SKM-1 treated with dmso at 0.1 percent for 144 hours (cell line): ENCODE measurements at regions not wholly inside any gene's neighbourhood (a gene's known extent, or its start where the extent isn't known, plus 50 kb on each side); places are given as distances from the start of the nearest gene placed in this dataset.

Source experiments
- DNase-seq: peaks from one replicate; lab custom pipeline; 2025; ENCODE audit not compliant: unreplicated experiment; lab: John Stamatoyannopoulos, UW

- DNase-seq: no peak
Measured at GRCh38 chr1:105997516-105997915, 1059.0 kb upstream of the PRMT6 start.

DNA sequence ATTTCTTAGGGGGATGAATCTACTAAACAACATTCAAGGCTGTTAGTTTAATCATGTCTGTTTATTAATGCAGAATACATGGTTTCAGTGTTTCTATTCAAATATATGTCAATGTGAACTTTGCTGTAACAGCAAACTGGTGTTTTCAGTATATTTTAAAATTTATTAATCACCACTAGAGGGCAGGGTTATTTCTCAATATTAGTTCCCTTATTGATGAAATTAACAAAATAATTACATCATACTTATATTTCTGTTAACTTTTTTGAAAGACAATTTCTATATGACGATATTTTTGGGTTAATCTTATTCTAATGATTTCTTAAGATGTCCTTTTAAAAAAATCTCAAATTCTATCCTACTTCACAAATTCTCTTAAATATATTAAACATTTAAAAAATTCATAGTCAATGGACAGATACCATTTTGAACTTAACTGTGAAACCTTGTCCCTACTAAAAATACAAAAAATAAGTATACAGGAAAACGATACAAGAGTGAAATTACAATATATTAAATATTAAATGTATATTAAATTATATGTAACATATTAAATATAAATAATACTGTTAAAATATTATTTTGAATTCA lies 1034.1 kb upstream of the PRMT6 start:
- DNase-seq: no peak

GRCh38 chr1:106027871-106028270 lies 1028.6 kb upstream of the PRMT6 start:
- no peak for DNase-seq

DNA sequence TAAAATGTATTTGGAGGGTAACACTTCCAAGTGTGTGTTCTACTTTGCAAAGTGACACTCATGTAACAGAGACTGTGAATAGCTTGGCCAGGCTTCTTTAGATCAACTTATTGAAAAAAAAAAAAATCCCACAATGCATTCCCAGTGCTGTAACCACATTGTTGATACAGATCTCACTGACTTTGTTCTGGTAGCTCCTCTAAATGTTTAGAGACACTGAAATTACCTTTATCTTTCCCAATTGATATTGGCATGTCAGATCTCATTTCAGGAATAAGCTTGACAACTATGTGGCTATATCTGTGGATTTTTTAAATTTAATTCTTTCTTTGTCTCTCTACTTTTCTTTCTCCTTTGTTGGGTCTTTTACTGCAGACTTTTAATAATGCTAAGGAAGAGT lies 1018.9 kb upstream of the PRMT6 start:
- DNase-seq: no peak

GRCh38 chr1:106038260-106038659 lies 1018.2 kb upstream of the PRMT6 start:
- no peak for DNase-seq

GRCh38 chr1:106043971-106044370 lies 1012.5 kb upstream of the PRMT6 start:
- DNase-seq: no peak

DNA sequence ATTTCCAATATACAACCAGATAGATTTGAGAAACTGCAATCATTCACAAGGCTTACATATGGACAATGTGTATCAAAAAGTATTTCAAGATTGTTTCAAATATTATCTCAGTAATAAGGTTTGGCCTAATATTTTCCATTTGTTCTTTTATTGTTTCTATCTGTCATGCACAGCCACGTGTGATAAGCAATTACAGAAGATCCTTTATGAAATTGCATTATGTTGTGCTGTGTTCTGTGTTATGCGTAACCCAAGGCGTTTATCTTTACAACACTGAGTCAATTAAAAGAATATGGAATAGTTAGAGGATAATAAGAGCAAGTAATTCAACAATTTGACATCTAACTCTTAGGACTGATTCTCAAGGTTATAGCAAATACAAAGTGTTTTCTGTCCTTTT lies 1009.3 kb upstream of the PRMT6 start:
- DNase-seq: no peak

DNA sequence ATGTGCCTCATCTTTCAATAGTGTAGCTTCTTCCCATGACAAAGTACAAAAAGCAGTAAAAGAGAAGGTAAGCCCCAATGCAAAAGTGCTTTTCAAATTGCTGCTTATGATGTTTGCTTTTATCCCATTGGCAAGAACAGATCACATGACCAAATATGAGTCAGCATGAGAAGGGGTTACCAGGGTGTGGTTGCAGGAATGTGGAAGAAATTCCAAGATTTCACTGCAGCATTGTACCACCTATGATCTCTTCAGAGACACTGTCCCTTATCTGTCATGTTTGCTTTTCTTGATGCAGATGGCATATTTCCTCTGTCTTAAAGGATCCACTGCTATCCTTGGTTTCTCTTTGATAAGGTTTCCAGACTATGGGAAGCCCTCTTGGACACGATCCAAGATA lies 1006.9 kb upstream of the PRMT6 start:
- DNase-seq: no peak

DNA sequence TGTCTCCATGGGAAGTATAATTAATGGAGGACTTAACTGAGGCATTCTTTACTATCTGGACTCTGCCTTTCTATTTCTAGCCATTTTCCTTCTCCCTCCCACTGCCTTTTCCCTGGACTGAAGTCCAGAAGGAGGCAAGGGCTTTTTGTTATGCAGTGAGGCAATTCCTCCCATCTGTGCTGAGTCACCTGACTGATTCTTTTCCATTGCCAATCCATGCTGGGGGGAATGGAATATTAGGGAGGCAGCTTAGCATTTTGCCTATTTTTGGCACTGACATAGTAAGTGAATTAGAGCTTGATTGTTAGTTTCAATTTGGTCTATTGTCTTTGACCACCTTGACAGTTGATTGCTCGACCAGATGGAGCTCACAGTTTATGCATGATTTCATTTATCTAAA lies 1000.6 kb upstream of the PRMT6 start:
- no peak for DNase-seq

DNA sequence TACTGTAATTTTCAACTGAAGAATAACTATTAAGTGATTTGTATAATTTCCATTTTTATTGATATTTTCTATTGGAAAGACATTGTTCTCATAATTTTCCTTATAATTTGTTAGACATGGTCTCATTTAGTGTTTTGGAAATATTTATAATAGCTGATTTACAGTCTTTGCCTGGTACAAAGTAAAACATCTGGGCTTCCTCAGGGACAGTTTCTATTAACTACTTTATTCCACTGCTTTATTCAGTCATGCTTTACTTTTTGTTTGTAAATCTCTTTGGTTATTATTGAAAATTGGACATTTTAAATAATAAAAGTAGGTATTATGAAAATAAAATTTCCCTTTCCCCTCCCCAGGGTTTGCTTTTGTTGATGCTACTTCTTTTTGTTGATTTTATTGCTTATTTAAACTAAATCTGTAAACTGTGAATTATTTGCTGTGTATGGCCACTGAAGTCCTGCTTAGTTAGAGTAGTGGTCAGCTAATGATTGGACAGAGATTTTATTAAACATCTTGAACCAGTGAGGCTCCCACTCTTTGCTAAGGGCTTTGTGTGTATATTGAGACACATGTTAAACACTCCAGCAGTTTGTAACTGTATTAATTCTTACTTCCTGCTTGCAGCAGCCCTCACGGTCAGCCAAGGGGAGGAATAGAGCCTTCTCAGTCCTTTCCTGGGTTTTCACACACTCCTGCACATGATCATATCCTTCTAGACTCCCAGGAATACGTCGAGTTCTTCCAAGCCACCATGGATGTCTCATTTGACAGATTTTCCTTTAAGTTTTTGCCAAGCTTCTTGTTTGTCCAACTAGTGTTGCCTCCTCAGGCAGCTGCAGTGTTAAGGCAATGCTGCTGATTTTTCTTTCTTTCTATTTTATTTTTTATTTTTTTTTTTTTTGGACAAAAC lies 994.6 kb upstream of the PRMT6 start:
- no peak for DNase-seq

GRCh38 chr1:106063510-106063909 lies 993.0 kb upstream of the PRMT6 start:
- DNase-seq: no peak

DNA sequence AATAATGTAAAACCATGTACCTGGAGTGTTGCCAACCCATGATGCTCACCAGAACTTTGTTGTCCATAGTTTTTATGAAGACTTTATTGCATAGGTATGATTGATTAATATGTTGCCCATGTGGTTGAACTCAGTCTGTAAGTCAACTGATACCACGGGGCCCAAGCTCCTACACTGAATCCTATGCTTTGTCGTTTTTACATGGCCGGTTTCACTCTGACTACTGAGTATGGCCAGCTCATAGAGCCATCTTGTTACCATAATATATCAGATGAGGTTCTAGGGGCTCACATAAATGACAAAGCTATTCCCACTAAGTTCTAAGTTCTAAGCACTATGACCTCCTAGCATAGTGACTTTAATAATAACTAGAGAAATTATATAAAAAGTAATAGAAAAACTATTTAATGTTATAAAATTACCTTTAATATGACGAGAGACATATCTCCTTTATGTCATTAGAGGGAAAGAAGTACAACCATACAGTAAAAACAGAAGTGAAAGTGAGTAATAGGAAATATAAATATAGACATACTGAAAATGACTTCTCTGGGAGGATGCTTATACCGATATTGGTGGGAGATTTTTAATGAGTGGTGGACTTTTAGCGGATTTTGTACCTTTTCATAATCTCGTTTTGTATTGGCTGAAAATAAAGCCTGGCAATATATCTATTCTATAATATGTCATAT lies 983.4 kb upstream of the PRMT6 start:
- no peak for DNase-seq

- no peak for DNase-seq
Measured at GRCh38 chr1:106080608-106081325, 975.7 kb upstream of the PRMT6 start.

- DNase-seq: no peak
Measured at GRCh38 chr1:106111044-106111443, 945.4 kb upstream of the PRMT6 start.

DNA sequence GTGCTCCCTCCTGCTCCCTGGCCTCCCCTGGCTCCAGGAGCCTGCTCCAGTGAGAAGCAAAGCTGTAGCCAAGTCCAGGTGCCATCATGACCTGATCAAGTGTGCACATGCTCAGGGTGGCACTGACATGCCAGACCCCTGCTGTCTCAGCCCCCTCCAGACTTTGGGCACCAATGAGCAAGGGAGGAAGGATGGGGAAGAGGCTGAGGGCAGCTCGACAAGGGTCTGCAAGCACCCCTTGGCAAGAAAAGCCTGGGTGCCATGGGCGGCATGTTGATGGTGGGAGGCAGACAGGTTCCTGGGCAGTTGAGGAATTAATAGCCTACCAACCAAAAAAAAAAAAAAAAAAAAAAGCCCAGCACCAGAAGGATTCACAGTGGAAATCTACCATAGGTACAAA lies 942.6 kb upstream of the PRMT6 start:
- DNase-seq: no peak

DNA sequence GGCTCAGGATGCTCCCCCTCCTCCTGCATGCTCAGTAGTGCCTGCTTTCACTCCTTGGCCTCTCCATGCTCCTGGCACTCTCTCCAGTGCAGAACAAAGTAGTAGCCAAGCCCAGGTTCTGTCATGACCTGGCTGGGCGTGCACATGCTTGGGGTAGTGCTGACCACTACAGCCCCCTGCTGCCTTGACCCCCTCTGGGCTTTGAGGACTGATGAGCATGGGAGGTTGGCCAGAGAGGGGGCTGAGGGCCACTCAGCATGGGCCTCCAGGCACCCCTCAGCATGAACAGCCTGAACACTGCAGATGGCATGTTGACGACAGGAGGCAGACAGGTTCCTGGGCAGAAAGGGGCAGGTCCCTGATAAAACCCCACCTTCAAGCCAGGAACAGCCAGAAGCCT lies 935.7 kb upstream of the PRMT6 start:
- DNase-seq: no peak

DNA sequence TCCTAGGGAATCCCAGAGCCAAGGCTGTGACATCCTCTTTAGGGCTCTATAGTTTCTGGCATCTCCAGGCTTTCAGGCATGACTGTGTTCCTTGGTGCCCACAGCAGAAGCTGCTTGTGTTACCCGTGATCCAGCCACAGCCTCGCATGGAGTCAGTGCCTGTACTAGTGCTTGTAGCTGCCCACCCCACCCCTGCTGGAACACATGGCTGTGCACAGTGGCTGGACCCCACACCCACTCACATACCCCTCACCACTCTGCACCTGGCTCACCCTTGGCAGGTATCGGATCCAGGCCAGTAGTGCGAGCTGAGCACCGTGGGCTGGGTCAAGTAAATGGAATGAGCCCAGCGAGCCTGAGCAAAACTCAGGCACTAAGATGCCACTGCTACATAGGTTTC lies 934.7 kb upstream of the PRMT6 start:
- no peak for DNase-seq

- no peak for DNase-seq
Measured at GRCh38 chr1:106134561-106134960, 921.9 kb upstream of the PRMT6 start.

DNA sequence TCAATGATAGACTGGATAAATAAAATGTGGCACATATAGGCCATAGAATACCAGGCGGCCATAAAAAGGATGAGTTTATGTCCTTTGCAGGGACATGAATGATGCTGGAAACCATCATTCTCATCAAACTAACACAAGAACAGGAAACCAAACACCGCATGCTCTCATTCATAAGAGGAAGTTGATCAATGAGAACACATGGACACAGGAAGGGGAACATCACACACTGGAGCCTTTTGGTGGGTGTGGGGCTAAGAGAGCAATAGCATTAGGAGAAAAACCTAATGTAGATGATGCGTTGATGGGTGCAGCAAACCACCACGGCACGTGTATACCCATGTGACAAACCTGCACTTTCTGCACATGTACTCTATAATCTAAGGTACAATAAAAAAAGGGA lies 883.4 kb upstream of the PRMT6 start:
- DNase-seq: no peak

DNA sequence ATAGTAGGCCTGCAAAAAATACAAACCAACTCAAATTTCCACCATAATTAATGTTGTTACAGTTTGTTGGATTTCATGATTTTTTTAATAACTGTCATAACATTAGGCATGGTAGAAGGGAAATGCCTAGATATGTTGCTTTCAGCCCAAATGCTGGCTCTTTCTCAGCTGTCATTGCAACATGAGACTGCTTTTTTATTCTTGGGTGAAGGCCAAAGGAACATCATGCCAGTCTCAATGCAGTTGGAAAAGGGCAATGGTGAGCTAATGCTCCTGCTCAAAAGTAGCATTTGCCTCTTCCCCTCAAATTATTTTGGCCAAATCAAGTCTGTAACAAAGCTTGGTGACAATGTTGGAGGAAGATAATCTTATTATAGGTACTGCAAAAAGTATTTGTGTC lies 877.7 kb upstream of the PRMT6 start:
- no peak for DNase-seq

GRCh38 chr1:106181866-106182265 lies 874.6 kb upstream of the PRMT6 start:
- no peak for DNase-seq
